CD14-positive monocyte (primary cell): ENCODE measurements at regions not wholly inside any gene's neighbourhood (a gene's known extent, or its start where the extent isn't known, plus 50 kb on each side); places are given as distances from the start of the nearest gene placed in this dataset.

Experiments
- DNase-seq, 3 donors: peaks; one replicate each; pipeline ENCODE4 v3.0.0-alpha.2; 2011 to 2022
- H2AFZ ChIP-seq: 2 replicates; pipeline ENCODE4 v1.6.0; 2012; ENCODE audit warnings: mild to moderate bottlenecking, low read depth, low read length, inconsistent platforms; ENCODE audit not compliant: insufficient read depth, poor library complexity, severe bottlenecking
- H3K27ac ChIP-seq, 2 donors: 1 replicate in 1 of 2; 2 replicates in 1 of 2; pipeline ENCODE4 v1.5.1; 2012 to 2013; ENCODE audit warnings: low read length in 2 of 2, control low read depth in 1 of 2, inconsistent platforms in 1 of 2, low read depth in 1 of 2, mild to moderate bottlenecking in 1 of 2
- H3K27me3 ChIP-seq, 2 donors: one replicate each; pipeline versions ENCODE4 v1.6.0 to v1.6.1; 2011 to 2013; ENCODE audit warnings: low read length in 2 of 2; ENCODE audit not compliant: control insufficient read depth in 2 of 2, insufficient read depth in 2 of 2
- H3K36me3 ChIP-seq, 2 donors: replicated peaks in 1 of 2; 1 replicate in 1 of 2; 2 replicates in 1 of 2; pipeline versions ENCODE4 v1.5.1 to v1.6.1; 2012 to 2013; ENCODE audit warnings: low read length in 2 of 2, control low read depth in 1 of 2, inconsistent platforms in 1 of 2, mild to moderate bottlenecking in 1 of 2; ENCODE audit not compliant: insufficient read depth in 2 of 2, control insufficient read depth in 1 of 2
- H3K4me1 ChIP-seq, 2 donors: 1 replicate in 1 of 2; 2 replicates in 1 of 2; pipeline versions ENCODE4 v1.5.1 to v1.6.1; 2012 to 2013; ENCODE audit warnings: low read length in 2 of 2, control low read depth in 1 of 2, inconsistent platforms in 1 of 2, mild to moderate bottlenecking in 1 of 2, moderate library complexity in 1 of 2; ENCODE audit not compliant: insufficient read depth in 2 of 2, control insufficient read depth in 1 of 2
- H3K4me2 ChIP-seq: replicated peaks from 2 replicates; pipeline ENCODE3; 2012; ENCODE audit warnings: low read length, moderate library complexity, mild to moderate bottlenecking; ENCODE audit not compliant: poor library complexity, severe bottlenecking; ENCODE audit errors: extremely low read depth
- H3K4me3 ChIP-seq, 3 experiments: fragments of 200-600 bp in 1 of 3; sonication (generic) in 1 of 3; replicated peaks in 1 of 3; 1 replicate in 2 of 3; 2 replicates in 1 of 3; pipeline ENCODE4 v1.5.1; 2011 to 2013; ENCODE audit warnings: low read length in 3 of 3, mild to moderate bottlenecking in 3 of 3, control low read depth in 2 of 3, low read depth in 2 of 3, inconsistent platforms in 1 of 3, moderate library complexity in 1 of 3
- H3K79me2 ChIP-seq: 2 replicates; pipeline ENCODE4 v1.6.0; 2012; ENCODE audit warnings: mild to moderate bottlenecking, control low read depth, inconsistent platforms, low read length, moderate library complexity; ENCODE audit not compliant: insufficient read depth
- H3K9ac ChIP-seq: 2 replicates; pipeline ENCODE4 v1.6.0; 2017; ENCODE audit warnings: low read length, mild to moderate bottlenecking; ENCODE audit not compliant: insufficient read depth, poor library complexity, severe bottlenecking
- H3K9me3 ChIP-seq, 2 donors: replicated peaks in 1 of 2; 1 replicate in 1 of 2; 2 replicates in 1 of 2; pipeline versions ENCODE4 v1.5.1 to v1.6.1; 2012 to 2013; ENCODE audit warnings: low read length in 2 of 2, control low read depth in 1 of 2; ENCODE audit not compliant: control insufficient read depth in 1 of 2, insufficient read depth in 1 of 2
- H4K20me1 ChIP-seq: 2 replicates; pipeline ENCODE4 v1.6.0; 2012; ENCODE audit warnings: mild to moderate bottlenecking, low read length, control low read depth, moderate library complexity; ENCODE audit not compliant: insufficient read depth
- H3K27ac Mint-ChIP-seq, 7 donors: one replicate each; pipeline ENCODE4 v1.8.0; 2020; ENCODE audit warnings: mild to moderate bottlenecking in 7 of 7, mixed read lengths in 7 of 7, moderate library complexity in 6 of 7, inconsistent platforms in 2 of 7
- H3K27me3 Mint-ChIP-seq, 3 donors: one replicate each; pipeline ENCODE4 v1.8.0; 2021 to 2022; ENCODE audit warnings: low read depth in 3 of 3, mild to moderate bottlenecking in 3 of 3, mixed read lengths in 3 of 3, moderate library complexity in 3 of 3, inconsistent platforms in 1 of 3
- H3K36me3 Mint-ChIP-seq, 2 donors: one replicate each; pipeline ENCODE4 v1.8.0; 2020; ENCODE audit warnings: mixed read lengths in 2 of 2, inconsistent platforms in 1 of 2, mild to moderate bottlenecking in 1 of 2
- H3K4me1 Mint-ChIP-seq: one replicate; pipeline ENCODE4 v1.8.0; 2020; ENCODE audit warnings: mild to moderate bottlenecking, mixed read lengths
- H3K4me3 Mint-ChIP-seq, 2 donors: one replicate each; pipeline ENCODE4 v1.8.0; 2020; ENCODE audit warnings: mild to moderate bottlenecking in 2 of 2, mixed read lengths in 2 of 2, moderate library complexity in 1 of 2
- H3K9me3 Mint-ChIP-seq, 7 donors: one replicate each; pipeline ENCODE4 v1.8.0; 2020 to 2022; ENCODE audit warnings: mixed read lengths in 7 of 7, mild to moderate bottlenecking in 6 of 7, moderate library complexity in 6 of 7, inconsistent platforms in 2 of 7
- CTCF ChIP-seq: fragments of 200-600 bp; IDR thresholded peaks from one replicate; pipeline ENCODE4 v1.8.0; 2022; ENCODE audit warnings: antibody characterized with exemption, mild to moderate bottlenecking
- WGBS: methylation state at CpG from one replicate; pipeline ENCODE4 v1.1.5; 2013; ENCODE audit warnings: missing lambda C conversion rate; ENCODE audit not compliant: insufficient coverage; 5-methylcytosine and 5-hydroxymethylcytosine counted together
- intact Hi-C, 2 donors: fragments of 100-400 bp; cut with micrococcal nuclease; formaldehyde crosslinking; loops; one replicate each; pipeline versions ENCODE4 v1.15.0 to v1.15.1; 2023

- Histone ChIP-seq H2AFZ (no peak overlapping the region), H3K27me3 (no peaks in the 10 kb centered on the region), H3K27ac (no peak overlapping the region), H3K79me2 (no peaks in the 10 kb centered on the region), H3K4me3 (no peak overlapping the region), H3K9ac (no peak overlapping the region), H3K36me3 (no peaks in the 10 kb centered on the region), H3K4me2 (no peak overlapping the region), H3K9me3 (no peaks in the 10 kb centered on the region), H4K20me1 (no peaks in the 10 kb centered on the region), H3K4me1 (no peaks in the 10 kb centered on the region)
- H3K36me3 Mint-ChIP-seq, result no peaks in the 10 kb centered on the region
- H3K27me3 Mint-ChIP-seq, result peaks cover 0 to 9% (median 3%) of the 10 kb centered on the region in 3 donors
- 100% methylated on average over 2 of the region's 3 CpGs for WGBS
- H3K9me3 Mint-ChIP-seq, result peaks cover 0 to 6% (median 2%) of the 10 kb centered on the region in 7 donors
- no peaks in the 10 kb centered on the region for H3K4me1 Mint-ChIP-seq
- no peak overlapping the region for H3K27ac Mint-ChIP-seq
- TF ChIP-seq CTCF, result no peak
- H3K4me3 Mint-ChIP-seq, result no peak overlapping the region
- intact Hi-C loops, result no loop called here
- DNase-seq, result no peak
Measured at GRCh38 chr15:31788104-31788503, 242.2 kb upstream of the CHRNA7 start.

GRCh38 chr15:31792611-31793199 lies 237.6 kb upstream of the CHRNA7 start:
- H3K4me1 Mint-ChIP-seq, result no peaks in the 10 kb centered on the region
- H3K36me3 Mint-ChIP-seq, result no peaks in the 10 kb centered on the region
- intact Hi-C loops, result no loop called here
- Histone ChIP-seq H3K4me2 (no peak overlapping the region), H3K36me3 (no peaks in the 10 kb centered on the region), H3K79me2 (no peaks in the 10 kb centered on the region), H2AFZ (no peak overlapping the region), H3K27me3 (no peaks in the 10 kb centered on the region), H3K4me1 (no peaks in the 10 kb centered on the region), H3K9me3 (no peaks in the 10 kb centered on the region), H3K27ac (no peak overlapping the region), H3K9ac (no peak overlapping the region), H4K20me1 (no peaks in the 10 kb centered on the region), H3K4me3 (no peak overlapping the region)
- H3K9me3 Mint-ChIP-seq, result peaks cover 0 to 6% (median 2%) of the 10 kb centered on the region in 7 donors
- TF ChIP-seq CTCF, result no peak
- H3K27me3 Mint-ChIP-seq, result peaks cover 1 to 7% (median 7%) of the 10 kb centered on the region in 3 donors
- no peak overlapping the region for H3K27ac Mint-ChIP-seq
- no peak for DNase-seq
- H3K4me3 Mint-ChIP-seq, result no peak overlapping the region
- WGBS, result 88% methylated on average over 7 of the region's 9 CpGs
